H7 (cell line): ENCODE measurements at regions not wholly inside any gene's neighbourhood (a gene's known extent, or its start where the extent isn't known, plus 50 kb on each side); places are given as distances from the start of the nearest gene placed in this dataset.

Source experiments
- DNase-seq: peaks from one replicate; pipeline ENCODE4 v3.0.0; 2012
- H3K27me3 ChIP-seq: 2 replicates; pipeline ENCODE4 v1.6.0; 2011; ENCODE audit warnings: mild to moderate bottlenecking, low read length; ENCODE audit not compliant: control insufficient read depth, insufficient read depth
- H3K36me3 ChIP-seq: replicated peaks from 2 replicates; pipeline ENCODE4 v1.5.1; 2011; ENCODE audit warnings: low read length; ENCODE audit not compliant: control insufficient read depth, insufficient read depth
- H3K4me3 ChIP-seq: 2 replicates; pipeline ENCODE4 v1.5.1; 2011; ENCODE audit warnings: low read depth, mild to moderate bottlenecking, control low read depth, low read length, moderate library complexity; ENCODE audit not compliant: insufficient read depth

- DNase-seq = no peak
- Histone ChIP-seq H3K27me3 (no peaks in the 10 kb centered on the region), H3K4me3 (no peak overlapping the region), H3K36me3 (no peaks in the 10 kb centered on the region)
Measured at GRCh38 chr15:25543196-25543595, 104.4 kb upstream of the UBE3A start.

- Histone ChIP-seq H3K27me3 (no peaks in the 10 kb centered on the region), H3K4me3 (no peak overlapping the region), H3K36me3 (no peaks in the 10 kb centered on the region)
- DNase-seq = no peak
Measured at GRCh38 chr15:25541228-25541627, 102.4 kb upstream of the UBE3A start.

GRCh38 chr15:25536801-25537611 lies 98.2 kb upstream of the UBE3A start:
- H3K36me3 ChIP-seq = no peaks in the 10 kb centered on the region
- H3K27me3 ChIP-seq = no peaks in the 10 kb centered on the region
- H3K4me3 ChIP-seq = no peak overlapping the region
- no peak for DNase-seq

- Histone ChIP-seq H3K36me3 (no peaks in the 10 kb centered on the region), H3K27me3 (no peaks in the 10 kb centered on the region), H3K4me3 (no peak overlapping the region)
- DNase-seq = no peak
Measured at GRCh38 chr15:25535866-25536265, 97.0 kb upstream of the UBE3A start.

GRCh38 chr15:25534293-25534692 lies 95.5 kb upstream of the UBE3A start:
- no peak for DNase-seq
- Histone ChIP-seq H3K4me3 (no peak overlapping the region), H3K27me3 (no peaks in the 10 kb centered on the region), H3K36me3 (no peaks in the 10 kb centered on the region)

- H3K27me3 ChIP-seq = no peaks in the 10 kb centered on the region
- no peak for DNase-seq
- no peak overlapping the region for H3K4me3 ChIP-seq
- no peaks in the 10 kb centered on the region for H3K36me3 ChIP-seq
Measured at GRCh38 chr15:25532269-25533140, 93.7 kb upstream of the UBE3A start.

- no peaks in the 10 kb centered on the region for H3K27me3 ChIP-seq
- no peak for DNase-seq
- H3K36me3 ChIP-seq = no peaks in the 10 kb centered on the region
- no peak overlapping the region for H3K4me3 ChIP-seq
Measured at GRCh38 chr15:25529774-25530173, 91.0 kb upstream of the UBE3A start.

- Histone ChIP-seq H3K27me3 (no peaks in the 10 kb centered on the region), H3K36me3 (no peaks in the 10 kb centered on the region), H3K4me3 (no peak overlapping the region)
- DNase-seq = no peak
Measured at GRCh38 chr15:25527118-25527517, 88.3 kb upstream of the UBE3A start.

- Histone ChIP-seq H3K36me3 (no peaks in the 10 kb centered on the region), H3K4me3 (no peak overlapping the region), H3K27me3 (no peaks in the 10 kb centered on the region)
- DNase-seq = no peak
Measured at GRCh38 chr15:25525741-25526140, 86.9 kb upstream of the UBE3A start.

GRCh38 chr15:25515633-25516032 lies 76.8 kb upstream of the UBE3A start:
- Histone ChIP-seq H3K27me3 (no peaks in the 10 kb centered on the region), H3K4me3 (no peak overlapping the region), H3K36me3 (no peaks in the 10 kb centered on the region)
- DNase-seq = no peak

GRCh38 chr15:25514522-25514921 lies 75.7 kb upstream of the UBE3A start:
- Histone ChIP-seq H3K27me3 (no peaks in the 10 kb centered on the region), H3K4me3 (no peak overlapping the region), H3K36me3 (no peaks in the 10 kb centered on the region)
- DNase-seq = no peak

- H3K4me3 ChIP-seq = no peak overlapping the region
- DNase-seq = no peak
- no peaks in the 10 kb centered on the region for H3K27me3 ChIP-seq
- H3K36me3 ChIP-seq = no peaks in the 10 kb centered on the region
Measured at GRCh38 chr15:25512957-25513356, 74.1 kb upstream of the UBE3A start.

- DNase-seq = no peak
Measured at GRCh38 chr15:25510146-25510545, 71.3 kb upstream of the UBE3A start.

GRCh38 chr15:25509703-25510102 lies 70.9 kb upstream of the UBE3A start:
- Histone ChIP-seq H3K27me3 (no peaks in the 10 kb centered on the region), H3K4me3 (no peak overlapping the region), H3K36me3 (no peaks in the 10 kb centered on the region)
- no peak for DNase-seq

More at GRCh38 chr15:25510146-25510545, 71.3 kb upstream of the UBE3A start:
- H3K27me3 ChIP-seq = no peaks in the 10 kb centered on the region
- no peaks in the 10 kb centered on the region for H3K36me3 ChIP-seq
- H3K4me3 ChIP-seq = no peak overlapping the region

GRCh38 chr15:25508369-25509002 lies 69.7 kb upstream of the UBE3A start:
- H3K4me3 ChIP-seq = no peak overlapping the region
- no peaks in the 10 kb centered on the region for H3K27me3 ChIP-seq
- peak; percentile 69 for DNase-seq
- H3K36me3 ChIP-seq = no peaks in the 10 kb centered on the region
